ENCODE measurements at regions not wholly inside any gene's neighbourhood (a gene's known extent, or its start where the extent isn't known, plus 50 kb on each side); places are given as distances from the start of the nearest gene placed in this dataset.

- Histone ChIP-seq H3K27me3 (ENCODE audit: insufficient read depth, low read length, poor library complexity) (no peaks in the 10 kb centered on the region), H2AFZ (ENCODE audit: low read depth, low read length) (no peak overlapping the region), H3K27ac (ENCODE audit: low read length) (no peak overlapping the region), H3K4me2 (ENCODE audit: insufficient read depth, low read length) (no peak overlapping the region), H3K36me3 (ENCODE audit: insufficient read depth, low read length) (no peaks in the 10 kb centered on the region), H3K79me2 (ENCODE audit: insufficient read depth, low read length) (no peaks in the 10 kb centered on the region), H3K9ac (ENCODE audit: low read depth, low read length) (no peak overlapping the region), H3K4me3 (ENCODE audit: low read depth in 1 of 2, low read length in 2 of 2) (no peak overlapping the region), H3K9me3 (ENCODE audit: insufficient read depth, low read length, severe bottlenecking) (no peaks in the 10 kb centered on the region), H4K20me1 (ENCODE audit: insufficient read depth, low read length) (no peaks in the 10 kb centered on the region), H3K4me1 (ENCODE audit: insufficient read depth, low read length) (no peaks in the 10 kb centered on the region)
- no peak for TF ChIP-seq EZH2 (IDR thresholded peaks at IDR 0.05; ENCODE audit: borderline replicate concordance, low read depth, low read length, severe bottlenecking)
- TF ChIP-seq, protein P1, sequence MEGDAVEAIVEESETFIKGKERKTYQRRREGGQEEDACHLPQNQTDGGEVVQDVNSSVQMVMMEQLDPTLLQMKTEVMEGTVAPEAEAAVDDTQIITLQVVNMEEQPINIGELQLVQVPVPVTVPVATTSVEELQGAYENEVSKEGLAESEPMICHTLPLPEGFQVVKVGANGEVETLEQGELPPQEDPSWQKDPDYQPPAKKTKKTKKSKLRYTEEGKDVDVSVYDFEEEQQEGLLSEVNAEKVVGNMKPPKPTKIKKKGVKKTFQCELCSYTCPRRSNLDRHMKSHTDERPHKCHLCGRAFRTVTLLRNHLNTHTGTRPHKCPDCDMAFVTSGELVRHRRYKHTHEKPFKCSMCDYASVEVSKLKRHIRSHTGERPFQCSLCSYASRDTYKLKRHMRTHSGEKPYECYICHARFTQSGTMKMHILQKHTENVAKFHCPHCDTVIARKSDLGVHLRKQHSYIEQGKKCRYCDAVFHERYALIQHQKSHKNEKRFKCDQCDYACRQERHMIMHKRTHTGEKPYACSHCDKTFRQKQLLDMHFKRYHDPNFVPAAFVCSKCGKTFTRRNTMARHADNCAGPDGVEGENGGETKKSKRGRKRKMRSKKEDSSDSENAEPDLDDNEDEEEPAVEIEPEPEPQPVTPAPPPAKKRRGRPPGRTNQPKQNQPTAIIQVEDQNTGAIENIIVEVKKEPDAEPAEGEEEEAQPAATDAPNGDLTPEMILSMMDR (IDR thresholded peaks at IDR 0.05; ENCODE audit: borderline replicate concordance, extremely low read depth, low read length, poor library complexity, severe bottlenecking) = no peak
- ATAC-seq (ENCODE audit: insufficient read depth, low read depth) (no peak), DNase-seq (no peak)
Observed at GRCh38 chr4:126935801-126936200, 697.0 kb upstream of the INTU start.

DNA sequence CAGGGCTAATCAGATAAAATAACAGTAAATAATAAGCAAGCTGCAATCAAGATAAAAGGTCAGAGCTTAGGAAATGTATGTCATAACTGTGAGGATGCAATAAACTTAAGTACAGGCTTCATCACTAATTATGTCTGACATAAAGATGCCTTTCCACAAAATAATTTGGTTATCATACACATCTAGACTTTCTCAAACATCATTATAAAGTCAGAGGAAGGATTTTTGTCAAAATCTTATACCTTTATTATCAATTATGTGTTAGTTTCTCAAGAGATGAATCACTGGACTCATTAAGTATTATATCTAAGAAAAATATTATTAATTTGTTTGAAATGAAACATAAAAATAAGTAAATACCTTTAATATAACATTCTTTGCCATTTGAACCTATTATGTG is 695.4 kb upstream of the INTU start:
- no peak overlapping the region for H3K27ac ChIP-seq (ENCODE audit: low read length)
- TF ChIP-seq, protein P1 (IDR thresholded peaks at IDR 0.05; ENCODE audit: borderline replicate concordance, extremely low read depth, low read length, poor library complexity, severe bottlenecking) = no peak
- no peak for TF ChIP-seq EZH2 (IDR thresholded peaks at IDR 0.05; ENCODE audit: borderline replicate concordance, low read depth, low read length, severe bottlenecking)
- no peak overlapping the region for H3K4me3 ChIP-seq (ENCODE audit: low read depth in 1 of 2, low read length in 2 of 2)
- no peak for ATAC-seq (ENCODE audit: insufficient read depth, low read depth)
- no peak overlapping the region for H3K4me2 ChIP-seq (ENCODE audit: insufficient read depth, low read length)
- DNase-seq = no peak
- no peak overlapping the region for H2AFZ ChIP-seq (ENCODE audit: low read depth, low read length)
- no peaks in the 10 kb centered on the region for H3K27me3 ChIP-seq (ENCODE audit: insufficient read depth, low read length, poor library complexity)
- no peaks in the 10 kb centered on the region for H3K36me3 ChIP-seq (ENCODE audit: insufficient read depth, low read length)
- H3K9me3 ChIP-seq (ENCODE audit: insufficient read depth, low read length, severe bottlenecking) = no peaks in the 10 kb centered on the region
- H3K9ac ChIP-seq (ENCODE audit: low read depth, low read length) = no peak overlapping the region
- no peaks in the 10 kb centered on the region for H3K4me1 ChIP-seq (ENCODE audit: insufficient read depth, low read length)
- no peaks in the 10 kb centered on the region for H3K79me2 ChIP-seq (ENCODE audit: insufficient read depth, low read length)
- H4K20me1 ChIP-seq (ENCODE audit: insufficient read depth, low read length) = no peaks in the 10 kb centered on the region

GRCh38 chr4:126937846-126938422 is 694.8 kb upstream of the INTU start:
- no peak for TF ChIP-seq EZH2 (IDR thresholded peaks at IDR 0.05; ENCODE audit: borderline replicate concordance, low read depth, low read length, severe bottlenecking)
- TF ChIP-seq, protein P1 (IDR thresholded peaks at IDR 0.05; ENCODE audit: borderline replicate concordance, extremely low read depth, low read length, poor library complexity, severe bottlenecking) = no peak
- Histone ChIP-seq H3K27ac (ENCODE audit: low read length) (no peak overlapping the region), H3K4me2 (ENCODE audit: insufficient read depth, low read length) (no peak overlapping the region), H3K9me3 (ENCODE audit: insufficient read depth, low read length, severe bottlenecking) (no peaks in the 10 kb centered on the region), H3K27me3 (ENCODE audit: insufficient read depth, low read length, poor library complexity) (no peaks in the 10 kb centered on the region), H3K36me3 (ENCODE audit: insufficient read depth, low read length) (no peaks in the 10 kb centered on the region), H2AFZ (ENCODE audit: low read depth, low read length) (no peak overlapping the region), H3K9ac (ENCODE audit: low read depth, low read length) (no peak overlapping the region), H3K4me1 (ENCODE audit: insufficient read depth, low read length) (no peaks in the 10 kb centered on the region), H3K4me3 (ENCODE audit: low read depth in 1 of 2, low read length in 2 of 2) (no peak overlapping the region), H3K79me2 (ENCODE audit: insufficient read depth, low read length) (no peaks in the 10 kb centered on the region), H4K20me1 (ENCODE audit: insufficient read depth, low read length) (no peaks in the 10 kb centered on the region)
- DNase-seq (no peak), ATAC-seq (ENCODE audit: insufficient read depth, low read depth) (no peak)

DNA sequence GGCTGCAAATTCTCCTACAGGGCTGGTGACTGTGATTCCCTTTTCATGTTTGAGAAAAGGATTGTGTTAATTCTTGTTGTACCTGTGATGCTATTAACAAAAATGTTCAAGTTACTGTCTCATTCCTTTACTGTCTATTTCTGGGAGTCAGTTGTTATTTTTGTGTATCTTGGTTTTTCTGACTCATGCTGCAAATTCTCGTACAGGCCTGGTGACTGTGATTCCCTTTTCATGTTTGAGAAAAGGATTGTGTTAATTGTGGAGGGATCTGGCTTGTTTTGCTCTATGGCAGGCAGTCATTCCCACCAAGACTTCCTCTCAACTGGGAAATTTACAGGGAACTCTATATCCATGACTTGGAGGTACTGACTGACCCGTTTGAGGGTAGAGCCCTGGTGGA is 693.4 kb upstream of the INTU start:
- H3K27me3 ChIP-seq (ENCODE audit: insufficient read depth, low read length, poor library complexity) = no peaks in the 10 kb centered on the region
- H3K9ac ChIP-seq (ENCODE audit: low read depth, low read length) = no peak overlapping the region
- H3K4me1 ChIP-seq (ENCODE audit: insufficient read depth, low read length) = no peaks in the 10 kb centered on the region
- no peaks in the 10 kb centered on the region for H3K79me2 ChIP-seq (ENCODE audit: insufficient read depth, low read length)
- H4K20me1 ChIP-seq (ENCODE audit: insufficient read depth, low read length) = no peaks in the 10 kb centered on the region
- no peak overlapping the region for H3K27ac ChIP-seq (ENCODE audit: low read length)
- H3K9me3 ChIP-seq (ENCODE audit: insufficient read depth, low read length, severe bottlenecking) = no peaks in the 10 kb centered on the region
- ATAC-seq (ENCODE audit: insufficient read depth, low read depth) = no peak
- TF ChIP-seq, protein P1 (IDR thresholded peaks at IDR 0.05; ENCODE audit: borderline replicate concordance, extremely low read depth, low read length, poor library complexity, severe bottlenecking) = no peak
- no peak for TF ChIP-seq EZH2 (IDR thresholded peaks at IDR 0.05; ENCODE audit: borderline replicate concordance, low read depth, low read length, severe bottlenecking)
- H3K36me3 ChIP-seq (ENCODE audit: insufficient read depth, low read length) = no peaks in the 10 kb centered on the region
- no peak overlapping the region for H2AFZ ChIP-seq (ENCODE audit: low read depth, low read length)
- DNase-seq = no peak
- no peak overlapping the region for H3K4me2 ChIP-seq (ENCODE audit: insufficient read depth, low read length)
- no peak overlapping the region for H3K4me3 ChIP-seq (ENCODE audit: low read depth in 1 of 2, low read length in 2 of 2)
